GM12892 (cell line): ENCODE measurements at regions not wholly inside any gene's neighbourhood (a gene's known extent, or its start where the extent isn't known, plus 50 kb on each side); places are given as distances from the start of the nearest gene placed in this dataset.

Experiments
- POLR2A ChIP-seq: IDR thresholded peaks from 2 replicates; pipeline ENCODE4 v1.6.1; 2011; ENCODE audit warnings: low read depth, low read length, control low read depth
- POLR2AphosphoS5 ChIP-seq: IDR thresholded peaks from 2 replicates; pipeline ENCODE4 v1.6.1; 2011; ENCODE audit warnings: low read depth, low read length, control low read depth
- TAF1 ChIP-seq: IDR thresholded peaks from 2 replicates; pipeline ENCODE4 v1.6.1; 2011; ENCODE audit warnings: low read depth, mild to moderate bottlenecking, control low read depth, low read length, borderline replicate concordance

GRCh38 chrX:130545796-130546195, 144.0 kb downstream of the RBMX2 start:
- no peak for TF ChIP-seq POLR2AphosphoS5
- TF ChIP-seq POLR2A: no peak
- no peak for TF ChIP-seq TAF1
